Endometrium (tissue), 2 donors: ENCODE measurements at regions not wholly inside any gene's neighbourhood (a gene's known extent, or its start where the extent isn't known, plus 50 kb on each side); places are given as distances from the start of the nearest gene placed in this dataset.
"Not testable (repeated sequence)": the region's sequence is repeated elsewhere in the genome, so short reads cannot be mapped to it uniquely, and the experiment has no call there.

Experiments used
- FAIRE-seq: peaks from 2 replicates; lab custom pipeline; 2012; peaks lifted over from hg19 to GRCh38; lab: Jason Lieb, UNC
- donor health status: control.
- donor health status: control.

- no peak for FAIRE-seq
Observed at GRCh38 chr6:21742238-21742660, 148.7 kb downstream of the SOX4 start.

- FAIRE-seq: no peak
Observed at GRCh38 chr6:21744331-21744730, 150.8 kb downstream of the SOX4 start.

- no peak for FAIRE-seq
Observed at GRCh38 chr6:21745543-21746337, 152.2 kb downstream of the SOX4 start.

GRCh38 chr6:21747441-21747840 is 153.9 kb downstream of the SOX4 start:
- no peak for FAIRE-seq

GRCh38 chr6:21748343-21749056 is 154.9 kb downstream of the SOX4 start:
- no peak for FAIRE-seq

- FAIRE-seq: no peak
Observed at GRCh38 chr6:21749754-21750153, 156.2 kb downstream of the SOX4 start.

GRCh38 chr6:21750575-21750974 is 157.0 kb downstream of the SOX4 start:
- FAIRE-seq: no peak

GRCh38 chr6:21751608-21752007 is 158.1 kb downstream of the SOX4 start:
- no peak for FAIRE-seq

- FAIRE-seq: no peak
Observed at GRCh38 chr6:21752054-21752811, 158.7 kb downstream of the SOX4 start.

- peak; percentile 29 for FAIRE-seq
Observed at GRCh38 chr6:21753241-21754108, 159.9 kb downstream of the SOX4 start.

GRCh38 chr6:21754891-21755290 is 161.3 kb downstream of the SOX4 start:
- no peak for FAIRE-seq

GRCh38 chr6:21756487-21756886 is 162.9 kb downstream of the SOX4 start:
- FAIRE-seq: no peak

- FAIRE-seq: not testable (repeated sequence)
Observed at GRCh38 chr6:21757392-21757791, 163.8 kb downstream of the SOX4 start.

- no peak for FAIRE-seq
Observed at GRCh38 chr6:21759721-21760120, 166.2 kb downstream of the SOX4 start.

- not testable (repeated sequence) for FAIRE-seq
Observed at GRCh38 chr6:21761053-21761730, 167.6 kb downstream of the SOX4 start.

GRCh38 chr6:21764989-21765388 is 171.4 kb downstream of the SOX4 start:
- FAIRE-seq: no peak

GRCh38 chr6:21767891-21768648 is 174.5 kb downstream of the SOX4 start:
- peak; percentile 94 for FAIRE-seq

- no peak for FAIRE-seq
Observed at GRCh38 chr6:21769405-21769861, 175.9 kb downstream of the SOX4 start.

- FAIRE-seq: no peak
Observed at GRCh38 chr6:21769968-21770367, 176.4 kb downstream of the SOX4 start.

GRCh38 chr6:21771626-21772320 is 178.2 kb downstream of the SOX4 start:
- no peak for FAIRE-seq
